GM21723 (cell line): ENCODE measurements at regions not wholly inside any gene's neighbourhood (a gene's known extent, or its start where the extent isn't known, plus 50 kb on each side); places are given as distances from the start of the nearest gene placed in this dataset.
"Not testable (repeated sequence)": the region's sequence is repeated elsewhere in the genome, so short reads cannot be mapped to it uniquely, and the experiment has no call there.

Experiments
- ATAC-seq: cut with Tn5 transposase; IDR thresholded peaks from one replicate; pipeline ENCODE4 v1.9.1; 2021; ENCODE audit warnings: mild to moderate bottlenecking, moderate library complexity; ENCODE audit not compliant: unreplicated experiment

DNA sequence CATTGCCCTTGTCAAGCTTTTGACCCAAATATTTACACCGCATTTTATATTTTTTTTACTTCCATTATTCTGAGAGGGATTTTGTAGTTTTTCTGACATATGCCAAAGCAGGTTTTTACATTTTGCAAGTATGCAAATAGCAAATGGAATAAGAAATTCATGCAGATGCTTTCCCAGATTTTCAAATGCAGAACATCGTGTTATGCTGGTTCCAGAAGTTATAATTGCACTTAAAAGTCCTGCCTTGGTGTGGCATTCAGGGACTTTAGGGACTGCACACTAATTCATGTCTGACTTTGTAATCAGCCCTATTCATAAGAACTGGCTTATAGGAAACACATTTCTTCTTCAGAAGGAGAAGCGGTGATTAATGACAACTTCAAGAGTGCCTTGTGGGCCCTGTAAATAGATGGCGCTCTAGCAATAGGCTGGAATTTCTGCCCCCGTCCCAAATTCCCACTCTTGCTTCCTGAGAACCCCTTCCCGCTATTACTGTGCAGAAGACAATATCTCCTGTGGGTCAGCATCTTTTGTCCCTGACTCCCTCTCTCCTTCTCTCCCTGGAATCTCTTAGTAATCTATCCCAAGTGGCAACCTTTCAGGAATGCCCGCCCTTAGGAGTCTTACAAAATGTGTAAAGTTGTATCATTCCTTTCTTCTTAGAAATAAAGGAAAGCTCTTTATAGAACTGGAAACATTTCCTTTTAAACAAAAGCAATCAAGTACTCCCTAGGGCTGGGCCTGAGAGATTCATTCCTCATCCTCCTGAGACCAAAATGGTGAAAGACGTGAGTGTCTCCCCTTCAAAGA is 264.0 kb downstream of the INHBA start:
- ATAC-seq, result no peak

DNA sequence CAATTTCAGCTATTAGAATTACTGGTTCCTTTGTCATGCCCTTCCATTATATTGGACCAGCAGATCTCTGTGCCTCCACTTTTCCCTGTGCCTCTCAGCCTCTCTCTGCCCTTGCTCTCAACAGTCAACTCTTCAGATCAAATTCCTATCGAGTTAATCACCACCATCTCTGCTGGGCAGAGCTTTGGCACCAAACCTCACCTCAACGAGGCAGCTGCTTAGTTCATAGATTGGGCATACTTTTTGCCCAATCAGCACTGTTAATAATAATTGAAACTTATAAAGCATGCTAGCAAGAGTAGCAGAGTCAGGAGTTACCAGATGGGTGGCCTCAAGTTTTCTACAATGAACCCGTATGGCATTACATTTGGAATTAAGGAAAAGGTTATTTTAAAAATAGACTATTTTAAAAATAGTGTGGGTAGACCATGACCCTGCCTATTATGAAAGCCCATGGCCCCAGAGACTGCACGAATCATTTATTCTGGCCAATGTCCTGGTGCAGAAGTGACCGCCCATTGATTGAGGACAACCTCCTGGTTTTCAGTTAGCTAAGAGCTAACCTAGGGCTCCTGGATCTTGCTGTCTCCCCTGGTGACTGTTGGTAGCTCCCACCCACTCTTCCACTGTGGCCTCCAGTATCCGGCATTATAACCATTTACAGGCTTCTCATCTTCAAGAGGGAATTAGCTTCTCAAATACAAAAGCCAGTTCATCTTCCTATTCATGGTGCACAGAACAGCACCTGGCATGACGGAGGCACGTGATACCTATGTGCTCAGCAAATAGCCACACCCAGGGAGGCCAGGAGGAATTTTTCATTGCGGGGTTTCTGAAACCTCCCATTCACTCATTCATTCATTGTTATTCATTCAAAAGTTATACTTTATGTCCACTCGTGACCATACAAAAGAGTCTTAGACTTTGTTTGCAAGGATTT is 265.4 kb downstream of the INHBA start:
- ATAC-seq, result no peak

DNA sequence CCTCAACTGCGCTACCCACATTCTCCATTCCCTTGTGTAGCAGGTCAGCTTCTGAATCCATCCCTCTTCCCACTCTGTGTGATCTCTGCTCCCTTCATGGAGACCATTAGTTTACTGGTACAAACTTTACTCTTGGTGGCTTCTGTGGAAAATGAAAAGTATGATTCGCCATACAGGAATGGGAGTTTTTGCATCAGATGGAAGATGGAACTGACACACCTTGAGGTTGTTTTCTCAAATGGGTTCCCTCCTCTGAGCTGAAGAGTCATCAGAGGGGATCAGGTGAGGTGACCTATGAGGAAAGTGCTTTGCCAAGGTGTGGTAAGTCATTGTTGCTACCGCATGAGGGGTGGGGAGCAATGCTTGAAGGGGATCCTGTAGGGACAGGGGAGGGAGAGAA is 266.8 kb downstream of the INHBA start:
- ATAC-seq, result no peak

DNA sequence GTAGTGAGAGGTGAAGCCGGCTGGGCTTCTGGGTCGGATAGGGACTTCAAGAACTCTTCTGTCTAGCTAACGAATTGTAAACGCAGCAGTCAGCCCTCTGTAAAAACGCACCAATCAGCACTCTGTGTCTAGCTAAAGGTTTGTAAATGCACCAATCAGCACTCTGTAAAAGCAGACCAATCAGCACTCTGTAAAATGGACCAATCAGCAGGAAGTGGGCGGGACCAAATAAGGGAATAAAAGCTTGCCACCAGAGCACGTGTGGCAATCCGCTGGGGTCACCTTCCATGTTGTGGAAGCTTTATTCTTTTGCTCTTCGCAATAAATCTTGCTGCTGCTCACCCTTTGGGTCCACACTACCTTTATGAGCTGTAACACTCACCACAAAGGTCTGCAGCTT is 267.9 kb downstream of the INHBA start:
- not testable (repeated sequence) for ATAC-seq

DNA sequence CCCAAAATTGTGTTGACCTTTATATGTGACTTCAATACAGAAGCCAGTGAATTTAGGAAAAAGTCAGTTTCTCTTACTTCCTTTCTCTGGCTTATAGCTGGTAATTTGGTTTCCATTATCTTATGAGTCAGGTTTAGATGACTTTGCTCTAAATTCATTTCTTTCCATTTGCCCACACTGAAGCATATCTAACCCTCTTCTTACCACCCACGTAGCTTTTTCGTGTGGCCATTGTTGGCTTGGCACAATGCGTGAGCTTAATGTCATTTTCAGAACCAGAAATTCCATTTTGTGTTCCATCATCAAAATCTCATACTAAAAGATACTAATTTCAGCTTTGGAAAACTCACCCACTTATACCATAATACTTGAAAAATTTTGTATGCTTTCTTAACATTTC is 271.2 kb downstream of the INHBA start:
- no peak for ATAC-seq

DNA sequence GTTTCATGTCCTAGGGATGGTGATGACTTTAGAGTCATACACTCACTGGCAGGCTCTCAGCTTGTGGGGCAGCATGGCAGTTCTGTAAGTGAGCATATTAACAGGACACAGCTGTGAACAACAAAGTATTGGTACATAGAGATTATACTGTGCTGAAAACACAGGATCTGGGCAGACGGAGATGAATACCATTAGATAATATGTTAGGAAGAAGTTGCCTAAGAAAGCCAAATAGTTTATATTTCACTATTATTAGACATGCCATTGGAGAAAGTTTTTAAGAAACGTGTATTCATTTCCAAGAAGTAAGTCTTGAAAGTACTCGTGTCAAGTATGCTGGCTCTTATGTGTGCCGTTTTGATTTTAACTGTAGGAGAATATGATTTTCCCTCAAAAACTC is 274.5 kb downstream of the INHBA start:
- no peak for ATAC-seq

DNA sequence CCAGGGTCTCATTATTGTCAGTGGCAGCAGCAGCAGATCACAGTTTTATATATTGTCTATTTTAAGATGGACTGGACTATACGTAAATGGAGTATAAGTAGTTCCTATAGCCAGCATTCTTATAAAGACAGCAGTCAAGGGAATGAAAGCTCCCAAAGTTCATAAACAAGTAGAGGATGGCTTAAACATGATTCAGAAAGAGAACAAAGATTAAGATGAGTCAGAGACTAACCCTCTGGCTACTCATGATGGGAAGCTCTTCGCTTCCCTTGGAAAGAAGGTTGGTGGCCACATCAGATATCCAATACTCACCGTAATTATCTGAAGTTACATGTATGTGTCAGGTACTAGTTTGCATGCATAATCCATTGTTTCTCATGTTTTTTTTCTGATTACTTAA is 277.0 kb downstream of the INHBA start:
- ATAC-seq, result no peak

DNA sequence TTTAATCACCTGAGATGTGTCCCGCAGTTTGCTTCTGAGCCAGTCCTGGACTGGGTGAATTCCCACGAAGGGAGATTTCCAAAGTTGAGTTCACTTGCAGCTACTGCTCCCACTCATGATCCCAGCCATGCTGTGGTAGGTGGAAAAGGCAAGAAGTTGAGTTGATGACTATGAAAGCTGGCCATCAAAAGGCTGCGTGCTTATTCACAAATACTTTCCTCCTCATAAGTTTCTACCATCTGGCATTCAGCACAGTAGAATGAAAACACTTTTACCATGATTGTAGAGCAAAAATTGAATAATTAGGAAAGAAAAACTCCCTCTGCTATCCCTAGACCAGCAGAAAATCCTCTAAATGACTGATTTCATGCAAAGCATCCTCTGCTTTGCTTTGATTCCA is 281.8 kb downstream of the INHBA start:
- ATAC-seq, result no peak

DNA sequence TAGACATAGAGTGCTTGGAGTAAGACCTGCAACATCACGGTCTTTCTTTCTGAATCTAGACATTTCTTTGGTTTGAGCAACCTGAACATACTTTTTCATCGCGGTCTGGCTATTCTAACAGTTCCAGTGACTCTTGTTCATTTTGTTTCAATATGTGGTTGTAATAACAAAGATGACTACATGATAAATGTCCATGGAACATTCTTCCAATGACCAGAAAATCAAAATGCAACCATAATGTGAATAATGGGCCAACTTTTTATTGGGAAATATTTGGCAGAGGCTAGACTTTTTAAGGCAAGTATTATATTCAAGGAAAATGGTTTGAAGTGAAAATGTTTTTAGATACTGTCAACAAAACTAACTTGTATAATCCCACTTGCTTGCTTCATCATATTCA is 282.5 kb downstream of the INHBA start:
- no peak for ATAC-seq

DNA sequence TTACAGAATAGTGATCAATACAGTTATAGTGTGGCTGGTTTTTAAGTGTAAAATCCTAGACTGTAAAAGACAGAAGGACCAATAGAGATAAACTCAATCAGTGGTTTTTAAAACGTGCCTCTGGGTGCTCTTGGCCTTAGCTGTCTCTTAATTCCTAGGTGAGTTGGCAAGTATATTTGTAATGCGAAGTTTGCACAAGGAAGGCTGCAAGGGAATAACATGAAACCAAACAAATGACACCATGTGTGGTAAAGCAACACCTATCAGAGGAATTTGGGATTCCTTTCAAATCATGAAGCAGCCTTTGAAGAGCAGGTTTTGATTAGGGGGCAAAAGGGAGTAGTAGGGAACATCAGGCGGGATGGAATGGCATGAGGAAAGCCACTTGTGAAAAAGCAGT is 284.6 kb downstream of the INHBA start:
- no peak for ATAC-seq

DNA sequence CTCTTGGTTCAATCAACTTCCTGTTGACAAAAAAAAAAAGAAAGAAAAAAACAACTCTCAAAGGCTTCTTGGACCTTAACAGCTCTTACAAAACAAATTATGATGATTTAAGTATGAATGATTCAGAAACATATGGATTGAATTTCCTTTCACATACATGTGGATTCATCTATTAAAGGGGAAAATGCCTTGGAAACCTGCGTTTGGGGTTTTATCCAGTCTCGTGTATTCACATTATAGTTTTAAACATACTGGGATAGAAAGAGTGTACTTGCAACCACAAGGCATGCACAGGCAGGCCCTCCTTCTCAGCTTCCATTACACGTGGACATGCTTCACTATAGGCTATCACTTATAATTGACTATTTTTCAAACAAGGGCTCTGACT is 286.7 kb downstream of the INHBA start:
- no peak for ATAC-seq

DNA sequence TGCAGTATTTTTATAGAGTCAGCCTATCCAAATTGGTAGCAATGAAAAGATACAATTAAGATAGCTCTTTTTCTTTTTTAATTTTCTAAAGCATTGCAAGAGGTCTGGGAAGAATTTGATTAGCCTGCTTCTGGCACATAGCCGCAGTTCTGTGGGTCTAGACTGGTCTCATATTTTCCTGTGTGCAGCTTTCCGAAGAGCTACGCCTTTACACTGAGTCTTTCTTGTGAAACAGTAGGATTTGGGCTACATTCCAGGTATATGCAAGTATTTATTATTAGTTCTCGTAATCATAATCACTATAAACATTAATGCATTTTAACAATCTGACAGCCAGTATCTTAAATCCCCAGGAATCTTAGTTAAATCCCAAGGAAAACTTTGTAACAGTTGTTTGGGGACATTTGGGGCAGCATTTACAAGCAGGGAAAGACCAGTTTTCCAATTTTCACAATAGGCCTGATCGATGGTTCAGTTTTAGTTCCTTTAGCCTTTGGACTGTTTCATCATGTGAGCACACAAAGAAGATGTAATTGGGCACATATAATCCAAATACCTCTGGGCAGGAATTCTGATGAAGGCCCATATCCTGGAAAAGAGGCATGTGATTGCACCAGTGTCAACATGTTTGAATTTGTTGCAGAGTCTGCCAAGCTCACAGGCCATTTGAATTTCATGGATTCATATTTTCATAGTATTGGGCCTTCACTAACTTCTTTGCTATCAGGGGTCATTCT is 287.3 kb downstream of the INHBA start:
- ATAC-seq, result no peak

DNA sequence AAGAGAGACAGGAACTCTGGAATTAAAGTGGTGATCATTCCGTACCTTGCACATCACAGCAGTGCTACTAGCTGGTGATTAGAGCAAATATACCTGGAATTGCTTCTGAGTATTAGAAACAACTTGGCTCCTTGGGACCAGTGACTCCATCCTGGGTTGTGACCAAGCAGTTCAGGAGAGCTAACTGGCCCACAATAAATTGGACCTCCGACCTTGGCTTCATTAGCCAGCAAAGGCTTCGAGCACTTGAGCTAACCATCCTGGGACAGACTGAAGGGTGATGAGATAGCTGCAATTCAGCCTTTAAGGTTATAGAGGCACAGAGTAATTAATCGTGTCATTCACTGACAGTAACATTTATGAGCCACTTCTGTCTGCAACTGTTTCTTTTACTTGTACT is 287.8 kb downstream of the INHBA start:
- ATAC-seq, result no peak

DNA sequence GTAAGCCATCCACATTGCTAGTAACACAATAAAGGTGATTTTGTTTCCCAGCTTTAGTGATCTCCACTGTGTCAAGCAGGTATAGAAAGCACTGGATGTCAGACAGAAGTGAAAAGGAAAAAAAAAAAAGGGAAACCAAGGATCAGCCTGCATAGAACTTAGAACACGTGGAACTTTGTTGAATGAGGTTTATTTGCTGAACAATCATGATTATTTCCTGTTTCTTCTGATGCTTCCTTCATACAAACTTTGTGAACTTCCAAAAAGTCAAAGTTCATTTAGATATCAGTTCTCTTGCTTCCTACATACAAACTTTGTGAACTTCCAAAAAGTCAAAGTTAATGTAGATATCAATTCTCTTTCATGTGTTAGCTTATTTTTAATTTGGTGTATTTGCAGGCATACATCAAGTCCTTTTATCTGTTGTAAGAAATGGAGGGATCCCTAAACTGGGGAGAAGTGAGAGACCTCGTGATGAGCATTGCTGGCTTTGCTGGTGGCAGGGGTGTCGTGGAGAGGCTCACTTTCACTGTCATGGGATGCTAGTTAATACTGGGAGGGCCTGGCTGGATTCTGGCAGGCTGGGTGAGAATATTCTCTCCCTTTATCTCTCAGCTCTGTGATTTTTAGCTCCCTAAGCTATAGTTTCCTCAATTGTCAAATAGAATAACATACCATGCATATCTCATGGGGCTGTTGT is 298.4 kb downstream of the INHBA start:
- no peak for ATAC-seq

DNA sequence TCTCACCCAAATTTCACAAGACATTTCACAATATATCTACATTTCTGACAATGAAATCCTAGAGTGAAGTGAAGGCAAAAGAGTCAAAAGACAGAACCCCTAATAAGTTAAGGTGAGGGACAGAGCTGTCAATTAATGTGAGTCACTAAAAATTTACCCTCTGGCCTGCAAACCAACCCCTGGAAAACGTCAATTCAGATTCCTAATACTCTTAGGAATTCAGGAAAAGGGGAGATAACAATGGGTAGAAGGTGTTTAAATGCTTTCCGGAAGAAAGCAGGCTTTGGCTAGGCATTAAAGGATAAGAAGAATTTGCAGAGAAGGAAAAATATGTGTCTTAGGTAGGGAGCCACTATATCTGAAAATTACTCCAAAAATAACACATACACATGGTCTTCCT is 299.6 kb downstream of the INHBA start:
- no peak for ATAC-seq

DNA sequence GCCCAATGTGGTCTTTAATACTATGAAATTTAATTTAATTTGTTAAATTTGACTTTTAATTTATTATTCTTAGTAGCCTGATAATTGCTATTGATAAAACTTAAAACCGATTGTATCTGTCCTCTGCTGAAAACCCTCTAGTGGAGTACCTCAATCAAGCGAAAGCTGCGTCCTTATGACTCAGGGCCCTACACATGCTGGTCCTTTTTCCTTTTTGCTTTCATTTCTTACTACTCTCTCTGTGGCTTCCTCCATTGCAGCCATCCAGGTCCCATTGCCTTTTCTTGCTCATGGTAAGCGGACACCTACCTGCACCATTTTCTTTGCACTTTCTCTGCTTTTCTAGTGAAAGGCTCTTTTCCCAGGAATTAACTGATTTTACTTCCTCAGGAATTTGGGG is 301.1 kb downstream of the INHBA start:
- no peak for ATAC-seq

DNA sequence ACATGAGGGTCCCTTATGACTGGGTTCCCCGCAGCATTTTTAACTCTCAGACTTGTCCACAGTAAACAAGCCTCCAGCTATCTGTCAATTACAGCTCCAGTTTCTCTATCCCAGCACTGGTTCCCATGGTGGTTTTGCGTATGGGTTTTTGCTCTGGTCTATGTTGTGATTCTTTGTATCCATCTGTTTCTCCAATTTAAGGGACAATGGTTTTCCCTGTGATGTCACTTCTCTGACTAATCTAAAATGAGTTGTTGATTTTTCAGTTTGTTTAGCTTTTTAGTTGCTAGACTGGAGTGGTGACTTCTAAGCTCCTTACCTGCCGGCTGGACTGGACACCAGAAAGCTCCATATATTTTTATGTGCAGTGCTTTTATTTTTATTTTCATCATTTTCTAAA is 303.7 kb downstream of the INHBA start:
- no peak for ATAC-seq

DNA sequence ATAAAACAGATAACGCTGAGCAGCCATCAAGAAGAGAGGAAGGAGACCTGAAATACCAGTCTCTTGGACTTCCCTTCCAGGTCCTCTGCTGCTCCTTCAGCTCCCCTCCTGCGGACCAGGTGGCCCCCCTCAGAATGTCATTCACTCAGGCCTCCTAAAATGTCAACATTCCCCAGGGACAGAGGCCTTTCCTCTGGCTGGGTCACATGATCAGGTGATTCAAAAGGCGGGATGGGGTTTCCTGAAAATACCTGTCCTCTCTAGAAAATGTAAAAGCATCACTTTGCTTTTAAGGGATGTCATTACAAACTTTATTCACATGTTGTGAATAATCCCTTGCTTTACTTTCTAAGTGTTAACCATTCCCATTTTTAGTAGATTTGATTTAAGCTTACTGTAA is 311.1 kb downstream of the INHBA start:
- ATAC-seq, result no peak

DNA sequence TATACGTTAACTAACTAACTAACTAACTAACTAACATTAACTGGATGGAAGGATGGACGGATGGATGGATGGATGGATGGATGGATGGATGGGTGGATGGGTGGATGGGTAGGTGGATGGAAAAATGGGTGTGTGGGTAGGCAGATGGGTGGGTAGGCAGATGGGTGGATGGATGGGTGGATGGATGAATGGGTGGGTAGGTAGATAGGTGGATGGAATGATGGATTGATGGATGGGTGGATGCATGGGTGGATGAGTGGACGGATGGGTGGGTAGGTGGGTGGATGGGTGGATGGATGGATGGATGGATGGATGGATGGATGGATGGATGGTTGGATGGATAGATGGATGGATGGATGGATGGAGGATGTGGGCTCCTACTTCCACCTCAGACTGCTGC is 314.0 kb downstream of the INHBA start:
- not testable (repeated sequence) for ATAC-seq

DNA sequence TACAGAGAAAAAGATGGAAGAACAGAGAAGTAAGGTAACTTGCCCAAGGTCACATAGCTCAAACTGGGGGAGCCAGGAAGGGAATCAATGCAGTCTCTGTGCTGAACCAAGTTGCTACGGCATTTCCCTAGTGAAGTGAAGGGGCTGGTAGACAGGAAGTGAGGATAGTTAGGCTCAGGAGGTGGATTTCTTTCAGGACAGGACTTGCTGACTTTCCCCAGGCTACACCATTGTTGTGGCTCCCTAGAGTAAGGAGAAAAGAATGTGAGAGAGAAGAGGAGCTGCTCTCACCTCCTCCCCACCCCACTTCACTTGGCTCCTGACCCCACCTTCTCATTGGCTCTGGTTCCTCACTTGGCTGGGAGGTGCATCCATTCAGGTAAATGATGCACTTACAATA is 316.9 kb downstream of the INHBA start:
- ATAC-seq, result no peak

DNA sequence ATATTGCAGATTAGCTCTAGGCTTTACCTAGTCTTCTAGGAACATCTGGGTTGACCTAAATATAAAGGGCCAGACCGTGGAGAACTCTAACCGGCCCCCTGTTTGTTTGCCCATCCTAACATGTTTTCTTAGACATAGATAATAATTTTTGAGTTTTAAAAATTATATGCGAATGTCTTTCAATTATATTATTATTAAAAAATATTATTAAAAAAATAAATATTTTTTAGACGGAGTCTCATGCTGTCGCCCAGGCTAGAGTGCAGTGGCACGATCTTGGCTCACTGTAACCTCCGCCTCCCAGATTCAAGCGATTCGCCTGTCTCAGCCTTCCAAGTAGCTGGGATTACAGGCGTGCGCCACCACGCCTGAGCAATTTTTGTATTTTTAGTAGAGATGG is 318.5 kb downstream of the INHBA start:
- no peak for ATAC-seq
